Adipocyte (in vitro differentiated cells): ENCODE measurements at regions not wholly inside any gene's neighbourhood (a gene's known extent, or its start where the extent isn't known, plus 50 kb on each side); places are given as distances from the start of the nearest gene placed in this dataset.
"Not testable (repeated sequence)": the region's sequence is repeated elsewhere in the genome, so short reads cannot be mapped to it uniquely, and the experiment has no call there.

Source experiments
- DNase-seq: peaks from one replicate; pipeline ENCODE4 v3.0.0-alpha.2; 2015; ENCODE audit warnings: low read depth
- H3K27me3 ChIP-seq: replicated peaks from 2 replicates; pipeline ENCODE4 v1.7.0; 2013; ENCODE audit warnings: mild to moderate bottlenecking, low read length, moderate library complexity; ENCODE audit not compliant: control insufficient read depth, insufficient read depth
- H3K36me3 ChIP-seq: 2 replicates; pipeline ENCODE4 v1.7.0; 2013; ENCODE audit warnings: low read length, mild to moderate bottlenecking, moderate library complexity; ENCODE audit not compliant: control insufficient read depth, insufficient read depth, severe bottlenecking
- H3K4me1 ChIP-seq: 2 replicates; pipeline ENCODE4 v1.7.0; 2013; ENCODE audit warnings: mild to moderate bottlenecking, low read length, moderate library complexity; ENCODE audit not compliant: control insufficient read depth, insufficient read depth
- H3K4me3 ChIP-seq: 2 replicates; pipeline ENCODE4 v1.7.0; 2013; ENCODE audit warnings: mild to moderate bottlenecking, low read length, moderate library complexity
- H3K9ac ChIP-seq: 2 replicates; pipeline ENCODE4 v1.7.0; 2013; ENCODE audit warnings: mild to moderate bottlenecking, low read length, moderate library complexity
- H3K9me3 ChIP-seq: 2 replicates; pipeline ENCODE4 v1.7.0; 2013; ENCODE audit warnings: mild to moderate bottlenecking, low read length, moderate library complexity; ENCODE audit not compliant: control insufficient read depth

DNA sequence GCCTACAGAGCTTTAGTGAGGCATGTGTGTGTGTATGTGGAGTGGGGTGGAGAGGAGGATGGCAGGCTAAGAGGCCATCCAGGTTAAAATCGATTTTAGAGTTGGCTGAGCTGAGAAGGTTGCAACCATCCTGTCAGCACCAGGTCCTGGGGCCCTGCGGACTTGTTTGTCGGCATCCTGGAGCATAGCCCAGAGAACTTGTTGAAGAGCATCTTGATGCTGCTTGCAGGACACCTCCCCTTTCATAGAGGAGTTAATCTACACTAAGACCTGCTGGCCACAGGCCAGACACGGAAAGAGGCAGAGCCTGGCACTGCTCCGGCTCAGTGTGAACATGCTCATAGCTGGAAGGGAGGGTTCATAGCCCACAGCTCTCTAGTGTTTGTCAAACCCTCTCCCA lies 72.1 kb upstream of the RGPD5 start:
- no peak overlapping the region for H3K4me3 ChIP-seq
- no peaks in the 10 kb centered on the region for H3K4me1 ChIP-seq
- peaks cover 4% of the 10 kb centered on the region for H3K9me3 ChIP-seq
- H3K36me3 ChIP-seq = no peaks in the 10 kb centered on the region
- peaks cover 15% of the 10 kb centered on the region for H3K27me3 ChIP-seq
- no peak overlapping the region for H3K9ac ChIP-seq
- DNase-seq = no peak

DNA sequence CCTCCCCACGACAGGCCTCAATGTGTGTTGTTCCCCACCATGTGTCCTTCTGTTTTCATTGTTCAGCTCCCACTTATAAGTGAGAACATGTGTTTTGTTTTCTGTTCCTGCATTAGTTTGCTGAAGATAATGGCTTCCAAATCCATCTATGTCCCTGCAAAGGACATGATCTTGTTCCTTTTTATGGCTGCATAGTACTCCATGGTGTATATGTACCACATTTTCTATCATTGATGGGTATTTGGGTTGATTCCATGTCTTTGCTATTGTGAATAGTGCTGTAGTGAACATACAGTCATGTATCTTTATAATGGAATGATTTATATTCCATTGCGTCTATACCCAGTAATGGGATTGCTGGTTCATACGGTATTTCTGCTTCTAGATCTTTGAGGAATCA lies 71.5 kb upstream of the RGPD5 start:
- H3K4me1 ChIP-seq, H3K4me3 ChIP-seq, H3K36me3 ChIP-seq, H3K9me3 ChIP-seq, H3K9ac ChIP-seq, DNase-seq: not testable (repeated sequence)
- H3K27me3 ChIP-seq = peaks cover 15% of the 10 kb centered on the region

GRCh38 chr2:109723153-109723552 lies 71.0 kb upstream of the RGPD5 start:
- not testable (repeated sequence) for H3K4me3 ChIP-seq, H3K9me3 ChIP-seq, H3K36me3 ChIP-seq, H3K4me1 ChIP-seq, H3K9ac ChIP-seq, DNase-seq
- peaks cover 15% of the 10 kb centered on the region for H3K27me3 ChIP-seq

- no peak for DNase-seq
- H3K9me3 ChIP-seq = peaks cover 4% of the 10 kb centered on the region
- H3K9ac ChIP-seq = no peak overlapping the region
- H3K27me3 ChIP-seq = peaks cover 15% of the 10 kb centered on the region
- no peak overlapping the region for H3K4me3 ChIP-seq
- peaks cover 9% of the 10 kb centered on the region for H3K4me1 ChIP-seq
- H3K36me3 ChIP-seq = no peaks in the 10 kb centered on the region
These were observed 69.3 kb upstream of the RGPD5 start for GRCh38 chr2:109724533-109725460.

- H3K9me3 ChIP-seq = peaks cover 4% of the 10 kb centered on the region
- H3K4me1 ChIP-seq = peaks cover 9% of the 10 kb centered on the region
- H3K9ac ChIP-seq = no peak overlapping the region
- peaks cover 15% of the 10 kb centered on the region for H3K27me3 ChIP-seq
- H3K4me3 ChIP-seq = no peak overlapping the region
- no peaks in the 10 kb centered on the region for H3K36me3 ChIP-seq
- DNase-seq = no peak
These were observed 67.5 kb upstream of the RGPD5 start for GRCh38 chr2:109726379-109727270.

- Histone ChIP-seq H3K27me3 (peaks cover 7% of the 10 kb centered on the region), H3K36me3 (no peaks in the 10 kb centered on the region), H3K9me3 (peaks cover 4% of the 10 kb centered on the region), H3K9ac (no peak overlapping the region), H3K4me3 (no peak overlapping the region), H3K4me1 (peaks cover 9% of the 10 kb centered on the region)
- DNase-seq = no peak
These were observed 66.1 kb upstream of the RGPD5 start for GRCh38 chr2:109727929-109728447.

GRCh38 chr2:109733746-109734145 lies 60.4 kb upstream of the RGPD5 start:
- not testable (repeated sequence) for H3K9ac ChIP-seq, DNase-seq, H3K36me3 ChIP-seq, H3K4me3 ChIP-seq, H3K27me3 ChIP-seq, H3K9me3 ChIP-seq
- H3K4me1 ChIP-seq = peaks cover 13% of the 10 kb centered on the region

GRCh38 chr2:109736177-109736827 lies 57.8 kb upstream of the RGPD5 start:
- peaks cover 4% of the 10 kb centered on the region for H3K9me3 ChIP-seq
- H3K9ac ChIP-seq = peak overlapping the region; percentile 32
- no peak overlapping the region for H3K4me3 ChIP-seq
- H3K36me3 ChIP-seq = no peaks in the 10 kb centered on the region
- no peaks in the 10 kb centered on the region for H3K27me3 ChIP-seq
- H3K4me1 ChIP-seq = peaks cover 6% of the 10 kb centered on the region
- peak; percentile 83 for DNase-seq
